SK-N-SH (cell line): ENCODE measurements at regions not wholly inside any gene's neighbourhood (a gene's known extent, or its start where the extent isn't known, plus 50 kb on each side); places are given as distances from the start of the nearest gene placed in this dataset.

ENCODE experiments used
- CTCF ChIA-PET: fragments of 300-600, 350-600 bp; formaldehyde crosslinking; extraction: SDS; loops from one replicate; lab custom pipeline; 2021; lab: Yijun Ruan, JAX
- POLR2A ChIA-PET: fragments of 350-600 bp; sonication (Branson Sonifier 250); formaldehyde crosslinking; extraction: SDS; loops from one replicate; lab custom pipeline; 2020; ENCODE audit warnings: antibody characterized with exemption, inconsistent platforms; lab: Yijun Ruan, JAX
- DNase-seq: peaks from one replicate; pipeline ENCODE4 v3.0.0; 2012
- H2AFZ ChIP-seq: fragments of 200-600 bp; sonication (generic); 2 replicates; pipeline ENCODE4 v1.8.1; 2016; ENCODE audit warnings: antibody characterized with exemption, mild to moderate bottlenecking, low read depth
- H3F3A ChIP-seq: fragments of 200-600 bp; sonication (generic); replicated peaks from 2 replicates; pipeline ENCODE3; 2016; ENCODE audit warnings: antibody characterized with exemption, mild to moderate bottlenecking; ENCODE audit not compliant: insufficient read depth
- H3K27ac ChIP-seq, 2 experiments: fragments of 200-500 bp in 1 of 2; fragments of 200-600 bp in 1 of 2; sonication (Bioruptor generic) in 1 of 2; sonication (generic), shearing (Covaris generic) in 1 of 2; 2 replicates each; pipeline versions ENCODE4 v1.5.1 to v1.6.1; 2014 to 2016; ENCODE audit warnings: low read depth in 2 of 2, inconsistent platforms in 1 of 2, low read length in 1 of 2, mild to moderate bottlenecking in 1 of 2, mixed read lengths in 1 of 2
- H3K27me3 ChIP-seq: fragments of 200-600 bp; sonication (generic), shearing (Covaris generic); 2 replicates; pipeline ENCODE4 v1.6.1; 2016; ENCODE audit warnings: mixed run types; ENCODE audit not compliant: insufficient read depth
- H3K36me3 ChIP-seq, 2 experiments: fragments of 200-500 bp in 1 of 2; fragments of 200-600 bp in 1 of 2; sonication (Bioruptor generic) in 1 of 2; sonication (generic) in 1 of 2; replicated peaks in 1 of 2; 2 replicates each; pipeline versions ENCODE3 to v1.5.1; 2014 to 2016; ENCODE audit warnings: low read length in 1 of 2, mild to moderate bottlenecking in 1 of 2; ENCODE audit not compliant: insufficient read depth in 2 of 2, control insufficient read depth in 1 of 2
- H3K4me1 ChIP-seq, 2 experiments: fragments of 200-500 bp in 1 of 2; fragments of 200-600 bp in 1 of 2; sonication (Bioruptor generic) in 1 of 2; sonication (generic), shearing (Covaris generic) in 1 of 2; 2 replicates each; pipeline versions ENCODE4 v1.5.1 to v1.6.1; 2014 to 2016; ENCODE audit warnings: low read depth in 1 of 2, low read length in 1 of 2, mixed run types in 1 of 2; ENCODE audit not compliant: insufficient read depth in 2 of 2, control insufficient read depth in 1 of 2
- H3K4me2 ChIP-seq: fragments of 200-600 bp; sonication (generic), shearing (Covaris generic); 2 replicates; pipeline ENCODE4 v1.6.1; 2017; ENCODE audit warnings: mixed run types
- H3K4me3 ChIP-seq, 2 experiments: fragments of 200-500 bp in 1 of 2; fragments of 200-600 bp in 1 of 2; sonication (Bioruptor generic) in 1 of 2; sonication (generic), shearing (Covaris generic) in 1 of 2; 2 replicates each; pipeline versions ENCODE4 v1.5.1 to v1.8.1; 2014 to 2016; ENCODE audit warnings: low read depth in 2 of 2, inconsistent platforms in 1 of 2, low read length in 1 of 2, mild to moderate bottlenecking in 1 of 2, mixed read lengths in 1 of 2, moderate library complexity in 1 of 2
- H3K79me2 ChIP-seq: fragments of 200-600 bp; sonication (generic); 2 replicates; pipeline ENCODE4 v1.8.1; 2017; ENCODE audit warnings: mild to moderate bottlenecking; ENCODE audit not compliant: insufficient read depth
- H3K9ac ChIP-seq: fragments of 200-600 bp; sonication (generic); 2 replicates; pipeline ENCODE4 v1.6.1; 2017; ENCODE audit warnings: mixed run types
- H3K9me2 ChIP-seq: fragments of 200-600 bp; sonication (generic); 2 replicates; pipeline ENCODE4 v1.6.1; 2017; ENCODE audit warnings: mixed run types
- H3K9me3 ChIP-seq: fragments of 200-600 bp; sonication (generic); 2 replicates; pipeline ENCODE4 v1.6.1; 2017; ENCODE audit warnings: mixed run types, mild to moderate bottlenecking, moderate library complexity
- H4K20me1 ChIP-seq: fragments of 200-600 bp; sonication (generic); 2 replicates; pipeline ENCODE4 v1.6.1; 2017; ENCODE audit warnings: mild to moderate bottlenecking, mixed run types; ENCODE audit not compliant: insufficient read depth
- CHD2 ChIP-seq: fragments of 150-350 bp; IDR thresholded peaks from 2 replicates; pipeline ENCODE4 v1.6.1; 2018; ENCODE audit warnings: low read length; ENCODE audit not compliant: partially characterized antibody
- EP300 ChIP-seq, 2 experiments: IDR thresholded peaks; 2 replicates each; pipeline versions ENCODE4 v1.4.0 to v1.6.1; 2012; ENCODE audit warnings: borderline replicate concordance in 1 of 2, low read depth in 1 of 2, low read length in 1 of 2
- EZH2phosphoT487 ChIP-seq: fragments of 200-600 bp; sonication (generic); IDR thresholded peaks from 2 replicates; pipeline ENCODE4 v1.6.1; 2017; ENCODE audit warnings: low read depth, mixed run types, mild to moderate bottlenecking, antibody characterized with exemption, moderate library complexity, borderline replicate concordance
- FOSL2 ChIP-seq: IDR thresholded peaks from 2 replicates; pipeline ENCODE4 v1.4.0; 2012; ENCODE audit warnings: low read depth, mild to moderate bottlenecking, moderate library complexity, borderline replicate concordance
- GATA2 ChIP-seq: sonication (generic); formaldehyde crosslinking; IDR thresholded peaks from 2 replicates; pipeline ENCODE4 v1.5.0; 2020; ENCODE audit warnings: mild to moderate bottlenecking, missing genetic modification reagents
- IRF3 ChIP-seq: fragments of 150-350 bp; IDR thresholded peaks from 2 replicates; pipeline ENCODE4 v1.6.1; 2016; ENCODE audit warnings: mild to moderate bottlenecking, low read depth, low read length
- MEF2A ChIP-seq: IDR thresholded peaks from 2 replicates; pipeline ENCODE4 v1.4.0; 2012; ENCODE audit warnings: low read depth, borderline replicate concordance
- NRF1 ChIP-seq: IDR thresholded peaks from 2 replicates; pipeline ENCODE4 v1.6.1; 2012; ENCODE audit warnings: low read depth, mild to moderate bottlenecking, low read length
- POLR2AphosphoS5 ChIP-seq: IDR thresholded peaks from 2 replicates; pipeline ENCODE4 v1.6.1; 2012; ENCODE audit warnings: low read depth, low read length
- RAD21 ChIP-seq: IDR thresholded peaks from 2 replicates; pipeline ENCODE4 v1.6.1; 2012; ENCODE audit warnings: mild to moderate bottlenecking, low read length
- RFX5 ChIP-seq: IDR thresholded peaks from 2 replicates; pipeline ENCODE4 v1.6.1; 2012; ENCODE audit warnings: mild to moderate bottlenecking, improper control_type of control experiment, low read length
- SIN3A ChIP-seq: IDR thresholded peaks from 2 replicates; pipeline ENCODE4 v1.6.1; 2012; ENCODE audit warnings: low read depth, mild to moderate bottlenecking, low read length, moderate library complexity, borderline replicate concordance
- TEAD4 ChIP-seq: IDR thresholded peaks from 2 replicates; pipeline ENCODE4 v1.4.0; 2012; ENCODE audit warnings: mild to moderate bottlenecking, borderline replicate concordance; ENCODE audit not compliant: insufficient read depth
- USF1 ChIP-seq: IDR thresholded peaks from 2 replicates; pipeline ENCODE4 v1.4.0; 2012; ENCODE audit warnings: low read depth, borderline replicate concordance
- USF2 ChIP-seq: fragments of 150-350 bp; IDR thresholded peaks from 2 replicates; pipeline ENCODE4 v1.6.1; 2017; ENCODE audit warnings: antibody characterized with exemption, low read length, low read depth, borderline replicate concordance
- YY1 ChIP-seq: IDR thresholded peaks from 2 replicates; pipeline ENCODE4 v1.4.0; 2012; ENCODE audit warnings: low read depth, mild to moderate bottlenecking
- WGBS: methylation state at CpG from one replicate; pipeline ENCODE4 v1.1.6; 2017; ENCODE audit warnings: low lambda C conversion rate; 5-methylcytosine and 5-hydroxymethylcytosine counted together
- TF ChIP-seq, protein P1 (sequence below): IDR thresholded peaks from 2 replicates; pipeline ENCODE4; 2012
- TF ChIP-seq, protein P2 (sequence below): IDR thresholded peaks from 2 replicates; pipeline ENCODE4 v1.4.0; 2012; ENCODE audit warnings: low read depth
- TF ChIP-seq, protein P3 (sequence below): IDR thresholded peaks from 2 replicates; pipeline ENCODE4 v1.6.1; 2012; ENCODE audit warnings: mild to moderate bottlenecking, low read depth, low read length, moderate library complexity

DNA sequence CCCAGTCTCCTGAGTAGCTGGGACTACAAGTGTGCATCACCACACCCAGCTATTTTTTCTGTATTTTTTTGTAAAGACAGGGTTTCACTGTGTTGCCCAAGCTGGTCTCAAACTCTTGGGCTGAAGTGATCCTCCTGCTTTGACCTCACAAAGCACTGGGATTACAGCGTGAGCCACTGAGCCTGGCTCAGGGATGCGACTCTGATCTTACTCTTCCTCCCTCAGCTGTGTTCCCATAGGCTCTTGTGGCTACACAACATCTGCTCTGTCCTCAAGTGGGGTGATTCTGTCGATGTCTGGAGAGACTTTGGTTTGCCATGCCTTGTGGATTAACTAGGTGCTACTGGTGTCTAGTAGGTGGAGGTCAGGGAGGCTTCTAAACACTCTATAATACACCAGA is 127.0 kb upstream of the SERPIND1 start:
- H3K27ac ChIP-seq: no peak overlapping the region
- H3K4me3 ChIP-seq: no peak overlapping the region
- no peaks in the 10 kb centered on the region for H3K9me2 ChIP-seq
- H3K9ac ChIP-seq: no peak overlapping the region
- 37% methylated on average over 3 of the region's 3 CpGs for WGBS
- DNase-seq: no peak
- no peaks in the 10 kb centered on the region for H3K27me3 ChIP-seq
- H2AFZ ChIP-seq: no peak overlapping the region
- no peaks in the 10 kb centered on the region for H3K36me3 ChIP-seq
- no peaks in the 10 kb centered on the region for H3K9me3 ChIP-seq
- no peaks in the 10 kb centered on the region for H3K4me1 ChIP-seq
- H3K4me2 ChIP-seq: no peak overlapping the region
- ChIA-PET POLR2A (no interaction called here), CTCF (no interaction called here)
- no peaks in the 10 kb centered on the region for H4K20me1 ChIP-seq
- H3K79me2 ChIP-seq: no peaks in the 10 kb centered on the region
- TF ChIP-seq TEAD4: no peak
- TF ChIP-seq MEF2A: no peak
- TF ChIP-seq, protein P1, sequence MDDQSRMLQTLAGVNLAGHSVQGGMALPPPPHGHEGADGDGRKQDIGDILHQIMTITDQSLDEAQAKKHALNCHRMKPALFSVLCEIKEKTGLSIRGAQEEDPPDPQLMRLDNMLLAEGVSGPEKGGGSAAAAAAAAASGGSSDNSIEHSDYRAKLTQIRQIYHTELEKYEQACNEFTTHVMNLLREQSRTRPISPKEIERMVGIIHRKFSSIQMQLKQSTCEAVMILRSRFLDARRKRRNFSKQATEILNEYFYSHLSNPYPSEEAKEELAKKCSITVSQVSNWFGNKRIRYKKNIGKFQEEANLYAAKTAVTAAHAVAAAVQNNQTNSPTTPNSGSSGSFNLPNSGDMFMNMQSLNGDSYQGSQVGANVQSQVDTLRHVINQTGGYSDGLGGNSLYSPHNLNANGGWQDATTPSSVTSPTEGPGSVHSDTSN: no peak
- TF ChIP-seq, protein P2, sequence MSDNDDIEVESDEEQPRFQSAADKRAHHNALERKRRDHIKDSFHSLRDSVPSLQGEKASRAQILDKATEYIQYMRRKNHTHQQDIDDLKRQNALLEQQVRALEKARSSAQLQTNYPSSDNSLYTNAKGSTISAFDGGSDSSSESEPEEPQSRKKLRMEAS: no peak
- TF ChIP-seq POLR2AphosphoS5: no peak
- no peak for TF ChIP-seq GATA2 (CRISPR knock-in tag)
- no peak for TF ChIP-seq FOSL2
- no peak for TF ChIP-seq USF1
- no peak for TF ChIP-seq RAD21
- no peak for TF ChIP-seq NRF1
- no peak for TF ChIP-seq EZH2phosphoT487
- TF ChIP-seq RFX5: no peak
- TF ChIP-seq, protein P3, sequence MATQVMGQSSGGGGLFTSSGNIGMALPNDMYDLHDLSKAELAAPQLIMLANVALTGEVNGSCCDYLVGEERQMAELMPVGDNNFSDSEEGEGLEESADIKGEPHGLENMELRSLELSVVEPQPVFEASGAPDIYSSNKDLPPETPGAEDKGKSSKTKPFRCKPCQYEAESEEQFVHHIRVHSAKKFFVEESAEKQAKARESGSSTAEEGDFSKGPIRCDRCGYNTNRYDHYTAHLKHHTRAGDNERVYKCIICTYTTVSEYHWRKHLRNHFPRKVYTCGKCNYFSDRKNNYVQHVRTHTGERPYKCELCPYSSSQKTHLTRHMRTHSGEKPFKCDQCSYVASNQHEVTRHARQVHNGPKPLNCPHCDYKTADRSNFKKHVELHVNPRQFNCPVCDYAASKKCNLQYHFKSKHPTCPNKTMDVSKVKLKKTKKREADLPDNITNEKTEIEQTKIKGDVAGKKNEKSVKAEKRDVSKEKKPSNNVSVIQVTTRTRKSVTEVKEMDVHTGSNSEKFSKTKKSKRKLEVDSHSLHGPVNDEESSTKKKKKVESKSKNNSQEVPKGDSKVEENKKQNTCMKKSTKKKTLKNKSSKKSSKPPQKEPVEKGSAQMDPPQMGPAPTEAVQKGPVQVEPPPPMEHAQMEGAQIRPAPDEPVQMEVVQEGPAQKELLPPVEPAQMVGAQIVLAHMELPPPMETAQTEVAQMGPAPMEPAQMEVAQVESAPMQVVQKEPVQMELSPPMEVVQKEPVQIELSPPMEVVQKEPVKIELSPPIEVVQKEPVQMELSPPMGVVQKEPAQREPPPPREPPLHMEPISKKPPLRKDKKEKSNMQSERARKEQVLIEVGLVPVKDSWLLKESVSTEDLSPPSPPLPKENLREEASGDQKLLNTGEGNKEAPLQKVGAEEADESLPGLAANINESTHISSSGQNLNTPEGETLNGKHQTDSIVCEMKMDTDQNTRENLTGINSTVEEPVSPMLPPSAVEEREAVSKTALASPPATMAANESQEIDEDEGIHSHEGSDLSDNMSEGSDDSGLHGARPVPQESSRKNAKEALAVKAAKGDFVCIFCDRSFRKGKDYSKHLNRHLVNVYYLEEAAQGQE: no peak
- TF ChIP-seq EP300 (IDR thresholded peaks at IDR 0.05; ENCODE audit: borderline replicate concordance in 1 of 2, low read depth in 1 of 2, low read length in 1 of 2): no peak
- TF ChIP-seq YY1: no peak
- TF ChIP-seq USF2: no peak
- TF ChIP-seq SIN3A: no peak
- TF ChIP-seq CHD2: no peak
- no peak for TF ChIP-seq IRF3
- H3F3A ChIP-seq: no peaks in the 10 kb centered on the region
